HG02885 (cell line): ENCODE measurements at regions not wholly inside any gene's neighbourhood (a gene's known extent, or its start where the extent isn't known, plus 50 kb on each side); places are given as distances from the start of the nearest gene placed in this dataset.
A peak's percentile ranks its signal among the peaks of the same experiment; 100 is the strongest.

Source experiments
- ATAC-seq: cut with Tn5 transposase; IDR thresholded peaks from one replicate; pipeline ENCODE4 v1.9.1; 2021; ENCODE audit warnings: mild to moderate bottlenecking; ENCODE audit not compliant: unreplicated experiment, poor library complexity

GRCh38 chr2:74036010-74036409 is 51.3 kb downstream of the TET3 start:
- no peak for ATAC-seq

GRCh38 chr2:74036450-74037195 is 51.9 kb downstream of the TET3 start:
- ATAC-seq = no peak

- peak; percentile 59 for ATAC-seq
Measured at GRCh38 chr2:74037379-74037860, 52.7 kb downstream of the TET3 start.

GRCh38 chr2:74039611-74040010 is 54.9 kb downstream of the TET3 start:
- no peak for ATAC-seq

- no peak for ATAC-seq
Measured at GRCh38 chr2:74041182-74041581, 56.5 kb downstream of the TET3 start.

GRCh38 chr2:74041726-74042125 is 57.0 kb downstream of the TET3 start:
- ATAC-seq = no peak

GRCh38 chr2:74042606-74043005 is 57.9 kb downstream of the TET3 start:
- ATAC-seq = no peak

- ATAC-seq = no peak
Measured at GRCh38 chr2:74043345-74044329, 58.9 kb downstream of the TET3 start.

- ATAC-seq = no peak
Measured at GRCh38 chr2:74044999-74045398, 60.3 kb downstream of the TET3 start.

- ATAC-seq = no peak
Measured at GRCh38 chr2:74045454-74045853, 60.7 kb downstream of the TET3 start.

- ATAC-seq = no peak
Measured at GRCh38 chr2:74046441-74046840, 61.7 kb downstream of the TET3 start.

GRCh38 chr2:74047152-74047551 is 62.4 kb downstream of the TET3 start:
- ATAC-seq = no peak

GRCh38 chr2:74048147-74048546 is 63.4 kb downstream of the TET3 start:
- no peak for ATAC-seq

GRCh38 chr2:74048843-74049519 is 64.3 kb downstream of the TET3 start:
- ATAC-seq = no peak

- ATAC-seq = no peak
Measured at GRCh38 chr2:74050151-74050550, 65.4 kb downstream of the TET3 start.

GRCh38 chr2:74051504-74051903 is 66.8 kb downstream of the TET3 start:
- no peak for ATAC-seq

- peak; percentile 46 for ATAC-seq
Measured at GRCh38 chr2:74052732-74053710, 68.3 kb downstream of the TET3 start.

GRCh38 chr2:74053959-74054715 is 69.4 kb downstream of the TET3 start:
- no peak for ATAC-seq
